NCI-H2171 (cell line): ENCODE measurements at regions not wholly inside any gene's neighbourhood (a gene's known extent, or its start where the extent isn't known, plus 50 kb on each side); places are given as distances from the start of the nearest gene placed in this dataset.
"Not testable (repeated sequence)": the region's sequence is repeated elsewhere in the genome, so short reads cannot be mapped to it uniquely, and the experiment has no call there.

Source experiments
- DNase-seq: peaks from one replicate; lab custom pipeline; 2025; lab: John Stamatoyannopoulos, UW

- no peak for DNase-seq
Observed at GRCh38 chr17:68097161-68097805, 61.7 kb downstream of the KPNA2 start.

GRCh38 chr17:68099341-68099753, 63.8 kb downstream of the KPNA2 start:
- not testable (repeated sequence) for DNase-seq

GRCh38 chr17:68100000-68100641, 64.6 kb downstream of the KPNA2 start:
- no peak for DNase-seq

GRCh38 chr17:68101075-68101986, 65.8 kb downstream of the KPNA2 start:
- DNase-seq: peak; percentile 85

GRCh38 chr17:68101987-68102314, 66.4 kb downstream of the KPNA2 start:
- DNase-seq: no peak

- peak; percentile 5 for DNase-seq
Observed at GRCh38 chr17:68102318-68102758, 66.8 kb downstream of the KPNA2 start.

GRCh38 chr17:68103148-68103547, 67.6 kb downstream of the KPNA2 start:
- no peak for DNase-seq

GRCh38 chr17:68106085-68106484, 70.5 kb downstream of the KPNA2 start:
- no peak for DNase-seq

- no peak for DNase-seq
Observed at GRCh38 chr17:68107373-68107772, 71.8 kb downstream of the KPNA2 start.

- DNase-seq: no peak
Observed at GRCh38 chr17:68108313-68109000, 72.9 kb downstream of the KPNA2 start.

GRCh38 chr17:68109404-68109803, 73.9 kb downstream of the KPNA2 start:
- DNase-seq: not testable (repeated sequence)

GRCh38 chr17:68116211-68116610, 80.7 kb downstream of the KPNA2 start:
- DNase-seq: not testable (repeated sequence)

GRCh38 chr17:68122587-68122986, 87.1 kb downstream of the KPNA2 start:
- no peak for DNase-seq

- no peak for DNase-seq
Observed at GRCh38 chr17:68125111-68125870, 89.8 kb downstream of the KPNA2 start.

- no peak for DNase-seq
Observed at GRCh38 chr17:68127914-68128313, 92.4 kb downstream of the KPNA2 start.

GRCh38 chr17:68131456-68131855, 95.9 kb downstream of the KPNA2 start:
- DNase-seq: no peak

GRCh38 chr17:68133346-68134045, 98.0 kb downstream of the KPNA2 start:
- no peak for DNase-seq

GRCh38 chr17:68134046-68134637, 98.6 kb downstream of the KPNA2 start:
- no peak for DNase-seq

- DNase-seq: no peak
Observed at GRCh38 chr17:68134731-68135130, 99.2 kb downstream of the KPNA2 start.

GRCh38 chr17:68135141-68135887, 99.8 kb downstream of the KPNA2 start:
- DNase-seq: no peak
